HCT116 (cell line): ENCODE measurements at regions not wholly inside any gene's neighbourhood (a gene's known extent, or its start where the extent isn't known, plus 50 kb on each side); places are given as distances from the start of the nearest gene placed in this dataset.

Experiments
- ATAC-seq: fragments of 200-7000 bp; cut with Tn5 transposase; 2 replicates; pipeline ENCODE4 v1.9.1; 2020; ENCODE audit warnings: mild to moderate bottlenecking, moderate library complexity
- BruUV-seq: library from RNA; stranded (reverse); fragments of 400-500 nt; replicated peaks from 2 replicates; lab custom pipeline; 2021; lab: Mats Ljungman, UMichigan
- CTCF ChIA-PET: fragments of 300-600 bp; sonication (Branson Sonifier 250); formaldehyde crosslinking; loops from one replicate; lab custom pipeline; 2021; ENCODE audit warnings: antibody characterized with exemption; lab: Charles Lee
- POLR2A ChIA-PET: fragments of 300-600, 350-600 bp; sonication (Branson Sonifier 250); formaldehyde crosslinking; loops from one replicate; lab custom pipeline; 2021; ENCODE audit warnings: antibody characterized with exemption; lab: Charles Lee
- RAD21 ChIA-PET, 2 experiments: fragments of 300-600 bp; sonication (Branson Sonifier 250); formaldehyde crosslinking; loops; one replicate each; lab custom pipeline; 2023; ENCODE audit warnings: low total read pairs in 2 of 2; ENCODE audit not compliant: uncharacterized antibody in 2 of 2, unreplicated experiment in 2 of 2, low non-redundant PET in 1 of 2; lab: Charles Lee
- DNase-seq: peaks from one replicate; pipeline ENCODE4 v3.0.0-alpha.2; 2010; ENCODE audit warnings: low read depth, low spot score
- H2AFZ ChIP-seq: fragments of 200-600 bp; shearing (Covaris generic), sonication (generic); 2 replicates; pipeline ENCODE4 v1.6.1; 2017; ENCODE audit warnings: low read depth, mixed run types, mixed read lengths, antibody characterized with exemption, low read length; ENCODE audit not compliant: poor library complexity, severe bottlenecking
- H3K27ac ChIP-seq: 2 replicates; pipeline ENCODE4 v1.5.1; 2012; ENCODE audit warnings: low read depth, low read length
- H3K27me3 ChIP-seq: fragments of 200-600 bp; sonication (generic); 2 replicates; pipeline ENCODE4 v1.6.1; 2016; ENCODE audit warnings: mixed run types, low read length, mixed read lengths; ENCODE audit not compliant: insufficient read depth
- H3K36me3 ChIP-seq, 2 experiments: fragments of 200-500 bp in 1 of 2; fragments of 200-600 bp in 1 of 2; sonication (Bioruptor generic) in 1 of 2; sonication (generic) in 1 of 2; 2 replicates each; pipeline versions ENCODE4 v1.5.1 to v1.6.1; 2014 to 2016; ENCODE audit warnings: low read length in 2 of 2, inconsistent platforms in 1 of 2, mixed read lengths in 1 of 2, mixed run types in 1 of 2; ENCODE audit not compliant: insufficient read depth in 2 of 2, control insufficient read depth in 1 of 2
- H3K4me1 ChIP-seq, 2 experiments: fragments of 200-600 bp in 1 of 2; sonication (generic) in 1 of 2; 2 replicates each; pipeline versions ENCODE4 v1.5.1 to v1.6.1; 2012 to 2017; ENCODE audit warnings: low read length in 2 of 2, inconsistent platforms in 1 of 2, mild to moderate bottlenecking in 1 of 2, mixed read lengths in 1 of 2, mixed run types in 1 of 2, moderate library complexity in 1 of 2; ENCODE audit not compliant: insufficient read depth in 2 of 2, control insufficient read depth in 1 of 2
- H3K4me2 ChIP-seq: fragments of 200-600 bp; sonication (generic); 2 replicates; pipeline ENCODE4 v1.6.1; 2017; ENCODE audit warnings: mixed run types, low read length, mixed read lengths
- H3K4me3 ChIP-seq, 2 experiments: fragments of 200-600 bp in 1 of 2; sonication (generic) in 1 of 2; replicated peaks in 1 of 2; 2 replicates each; pipeline ENCODE4 v1.5.1; 2011 to 2016; ENCODE audit warnings: low read length in 2 of 2, control low read depth in 1 of 2, low read depth in 1 of 2, mild to moderate bottlenecking in 1 of 2, mixed read lengths in 1 of 2, mixed run types in 1 of 2
- H3K79me2 ChIP-seq: fragments of 200-600 bp; sonication (generic); 2 replicates; pipeline ENCODE4 v1.6.1; 2017; ENCODE audit warnings: mild to moderate bottlenecking, mixed run types, low read length, moderate library complexity, mixed read lengths; ENCODE audit not compliant: insufficient read depth
- H3K9ac ChIP-seq: fragments of 200-600 bp; sonication (generic); 2 replicates; pipeline ENCODE4 v1.6.1; 2016; ENCODE audit warnings: low read length, mixed read lengths
- H3K9me2 ChIP-seq: fragments of 200-600 bp; sonication (generic), shearing (Covaris generic); 2 replicates; pipeline ENCODE4 v1.6.1; 2017; ENCODE audit warnings: mixed run types, mild to moderate bottlenecking, moderate library complexity; ENCODE audit not compliant: insufficient read depth
- H3K9me3 ChIP-seq, 2 experiments: fragments of 200-500 bp in 1 of 2; fragments of 200-600 bp in 1 of 2; sonication (Bioruptor generic) in 1 of 2; sonication (generic) in 1 of 2; 2 replicates each; pipeline ENCODE4 v1.6.1; 2014 to 2017; ENCODE audit warnings: low read length in 2 of 2, mixed read lengths in 2 of 2, inconsistent platforms in 1 of 2, low read depth in 1 of 2, mild to moderate bottlenecking in 1 of 2, mixed run types in 1 of 2, moderate library complexity in 1 of 2; ENCODE audit not compliant: control insufficient read depth in 1 of 2, insufficient read depth in 1 of 2
- H4K20me1 ChIP-seq: fragments of 200-600 bp; sonication (generic), shearing (Covaris generic); 2 replicates; pipeline ENCODE4 v1.6.1; 2017; ENCODE audit warnings: mixed run types, mild to moderate bottlenecking, moderate library complexity; ENCODE audit not compliant: insufficient read depth
- CBX3 ChIP-seq: IDR thresholded peaks from 2 replicates; pipeline ENCODE4 v1.6.1; 2012; ENCODE audit warnings: low read depth
- CEBPB ChIP-seq: IDR thresholded peaks from 2 replicates; pipeline ENCODE4 v1.6.1; 2012; ENCODE audit warnings: low read depth
- CTCF ChIP-seq, 3 experiments: fragments of 200-600 bp in 1 of 3; sonication (generic) in 1 of 3; IDR thresholded peaks in 2 of 3; conservative IDR thresholded peaks in 1 of 3; 2 replicates each; pipeline ENCODE4 v1.5.1; 2012 to 2017; ENCODE audit warnings: low read depth in 2 of 3, low read length in 2 of 3, antibody characterized with exemption in 1 of 3, borderline replicate concordance in 1 of 3, control low read depth in 1 of 3, mild to moderate bottlenecking in 1 of 3, mixed read lengths in 1 of 3, mixed run types in 1 of 3, moderate library complexity in 1 of 3; ENCODE audit not compliant: insufficient read depth in 1 of 3
- EGR1 ChIP-seq: IDR thresholded peaks from 2 replicates; pipeline ENCODE4 v1.6.1; 2012; ENCODE audit warnings: low read depth
- ELF1 ChIP-seq: IDR thresholded peaks from 2 replicates; pipeline ENCODE4 v1.6.1; 2012; ENCODE audit warnings: low read depth, borderline replicate concordance
- EZH2 ChIP-seq: fragments of 200-600 bp; sonication (generic); IDR thresholded peaks from 2 replicates; pipeline ENCODE4 v1.6.1; 2017; ENCODE audit warnings: antibody characterized with exemption, mixed run types
- EZH2phosphoT487 ChIP-seq: fragments of 200-600 bp; IDR thresholded peaks from 2 replicates; pipeline ENCODE4 v1.6.1; 2018; ENCODE audit warnings: antibody characterized with exemption, borderline replicate concordance
- FOSL1 ChIP-seq: IDR thresholded peaks from 2 replicates; pipeline ENCODE4 v1.6.1; 2012; ENCODE audit warnings: low read depth
- JUND ChIP-seq: IDR thresholded peaks from 2 replicates; pipeline ENCODE4 v1.6.1; 2012
- MAX ChIP-seq: IDR thresholded peaks from 2 replicates; pipeline ENCODE4 v1.6.1; 2012
- POLR2A ChIP-seq: IDR thresholded peaks from 2 replicates; pipeline ENCODE4 v1.7.0; 2011; ENCODE audit warnings: borderline replicate concordance; ENCODE audit not compliant: insufficient read depth, insufficient read length; ENCODE audit errors: extremely low read depth
- POLR2AphosphoS5 ChIP-seq: IDR thresholded peaks from 2 replicates; pipeline ENCODE4 v1.6.1; 2011; ENCODE audit warnings: mild to moderate bottlenecking, low read depth, low read length, moderate library complexity
- RAD21 ChIP-seq: IDR thresholded peaks from 2 replicates; pipeline ENCODE4 v1.6.1; 2012; ENCODE audit warnings: low read depth, mild to moderate bottlenecking
- SP1 ChIP-seq: IDR thresholded peaks from 2 replicates; pipeline ENCODE4 v1.6.1; 2012; ENCODE audit warnings: low read depth
- SRF ChIP-seq: IDR thresholded peaks from 2 replicates; pipeline ENCODE4 v1.6.1; 2012; ENCODE audit warnings: low read depth
- TCF7L2 ChIP-seq: IDR thresholded peaks from 2 replicates; pipeline ENCODE4 v1.7.0; 2011; ENCODE audit warnings: borderline replicate concordance, inconsistent platforms; ENCODE audit not compliant: insufficient read depth, insufficient read length; ENCODE audit errors: extremely low read depth
- YY1 ChIP-seq: IDR thresholded peaks from 2 replicates; pipeline ENCODE4 v1.6.1; 2011; ENCODE audit warnings: low read length, low read depth, moderate library complexity, mild to moderate bottlenecking; ENCODE audit not compliant: insufficient replicate concordance; ENCODE audit errors: extremely low read depth
- ZFX ChIP-seq: fragments of 450-650 bp; IDR thresholded peaks from 2 replicates; pipeline ENCODE4 v1.6.1; 2017
- ZNF274 ChIP-seq: fragments of 200-500 bp; sonication (Bioruptor generic); IDR thresholded peaks from 2 replicates; pipeline ENCODE4 v1.6.1; 2014; ENCODE audit warnings: mild to moderate bottlenecking, low read depth, low read length, inconsistent platforms
- intact Hi-C: fragments of 100-400 bp; cut with micrococcal nuclease; formaldehyde crosslinking; loops from 2 replicates; pipeline ENCODE4 v1.10.0; 2022

GRCh38 chr5:160493806-160494338 is 72.2 kb downstream of the PTTG1 start:
- Histone ChIP-seq H3K36me3 (no peaks in the 10 kb centered on the region), H4K20me1 (no peaks in the 10 kb centered on the region), H3K4me2 (no peak overlapping the region), H3K27ac (no peak overlapping the region), H3K4me3 (no peak overlapping the region), H2AFZ (no peak overlapping the region), H3K9me3 (no peaks in the 10 kb centered on the region), H3K4me1 (no peaks in the 10 kb centered on the region), H3K27me3 (peaks cover 52% of the 10 kb centered on the region), H3K79me2 (no peaks in the 10 kb centered on the region), H3K9ac (no peak overlapping the region), H3K9me2 (no peaks in the 10 kb centered on the region)
- ChIA-PET RAD21 (no interaction called here), POLR2A (no interaction called here), CTCF (interaction anchor here (1.5 kb wide), 1 partner anchor 55 kb away, joined by 5 read pairs; no protein-coding TSS in a partner anchor)
- intact Hi-C loops: no loop called here
- DNase-seq: no peak
- ATAC-seq: no peak
- BruUV-seq: no TSS peak
- TF ChIP-seq ZNF274 (no peak), CEBPB (no peak), MAX (no peak), JUND (no peak), RAD21 (no peak), ELF1 (no peak), TCF7L2 (no peak), FOSL1 (no peak), CTCF (IDR thresholded peaks at IDR 0.05 in 2 of 3, conservative IDR thresholded peaks at IDR 0.05 in 1 of 3; ENCODE audit: borderline replicate concordance in 1 of 3, insufficient read depth in 1 of 3, low read depth in 2 of 3, low read length in 2 of 3) (no peak), EZH2phosphoT487 (no peak), POLR2A (no peak), SP1 (no peak), POLR2AphosphoS5 (no peak), SRF (no peak), CBX3 (no peak), EZH2 (no peak), EGR1 (no peak), ZFX (no peak), YY1 (no peak)
